ENCODE measurements at regions not wholly inside any gene's neighbourhood (a gene's known extent, or its start where the extent isn't known, plus 50 kb on each side); places are given as distances from the start of the nearest gene placed in this dataset.

GRCh38 chrX:38927592-38927991 lies 126.3 kb downstream of the MID1IP1 start:
- no peak for TF ChIP-seq CTCF (IDR thresholded peaks at IDR 0.05; ENCODE audit: insufficient read depth, low read depth, low read length)
- DNase-seq (ENCODE audit: low read depth): no peak
- H3K27me3 ChIP-seq (ENCODE audit: control insufficient read depth, insufficient read depth, low read length): no peaks in the 10 kb centered on the region
- ChIA-PET POLR2A (no interaction called here), CTCF (no interaction called here)
- no peaks in the 10 kb centered on the region for H3K36me3 ChIP-seq (ENCODE audit: control insufficient read depth, insufficient read depth, low read length)
- H3K4me3 ChIP-seq (ENCODE audit: low read depth, low read length): no peak overlapping the region

- CTCF ChIA-PET: no interaction called here
- peak; percentile 60 for DNase-seq (ENCODE audit: low read depth)
- POLR2A ChIA-PET: no interaction called here
- H3K27me3 ChIP-seq (ENCODE audit: control insufficient read depth, insufficient read depth, low read length): no peaks in the 10 kb centered on the region
- H3K36me3 ChIP-seq (ENCODE audit: control insufficient read depth, insufficient read depth, low read length): no peaks in the 10 kb centered on the region
- H3K4me3 ChIP-seq (ENCODE audit: low read depth, low read length): no peak overlapping the region
- no peak for TF ChIP-seq CTCF (IDR thresholded peaks at IDR 0.05; ENCODE audit: insufficient read depth, low read depth, low read length)
Observed at GRCh38 chrX:38929966-38930421, 128.7 kb downstream of the MID1IP1 start.

- no peak overlapping the region for H3K4me3 ChIP-seq (ENCODE audit: low read depth, low read length)
- DNase-seq (ENCODE audit: low read depth): no peak
- ChIA-PET POLR2A (no interaction called here), CTCF (no interaction called here)
- no peaks in the 10 kb centered on the region for H3K36me3 ChIP-seq (ENCODE audit: control insufficient read depth, insufficient read depth, low read length)
- no peak for TF ChIP-seq CTCF (IDR thresholded peaks at IDR 0.05; ENCODE audit: insufficient read depth, low read depth, low read length)
- no peaks in the 10 kb centered on the region for H3K27me3 ChIP-seq (ENCODE audit: control insufficient read depth, insufficient read depth, low read length)
Observed at GRCh38 chrX:38930474-38930873, 129.2 kb downstream of the MID1IP1 start.

GRCh38 chrX:38935561-38935960 lies 134.3 kb downstream of the MID1IP1 start:
- no peaks in the 10 kb centered on the region for H3K36me3 ChIP-seq (ENCODE audit: control insufficient read depth, insufficient read depth, low read length)
- DNase-seq (ENCODE audit: low read depth): no peak
- no peaks in the 10 kb centered on the region for H3K27me3 ChIP-seq (ENCODE audit: control insufficient read depth, insufficient read depth, low read length)
- TF ChIP-seq CTCF (IDR thresholded peaks at IDR 0.05; ENCODE audit: insufficient read depth, low read depth, low read length): no peak
- ChIA-PET CTCF (no interaction called here), POLR2A (no interaction called here)
- no peak overlapping the region for H3K4me3 ChIP-seq (ENCODE audit: low read depth, low read length)

- no peak for TF ChIP-seq CTCF (IDR thresholded peaks at IDR 0.05; ENCODE audit: insufficient read depth, low read depth, low read length)
- Histone ChIP-seq H3K4me3 (ENCODE audit: low read depth, low read length) (no peak overlapping the region), H3K27me3 (ENCODE audit: control insufficient read depth, insufficient read depth, low read length) (no peaks in the 10 kb centered on the region), H3K36me3 (ENCODE audit: control insufficient read depth, insufficient read depth, low read length) (no peaks in the 10 kb centered on the region)
- ChIA-PET CTCF (no interaction called here), POLR2A (no interaction called here)
- no peak for DNase-seq (ENCODE audit: low read depth)
Observed at GRCh38 chrX:38937400-38937799, 136.1 kb downstream of the MID1IP1 start.

All from BJ (cell line).